Stomach smooth muscle (tissue), 2 donors: ENCODE measurements at regions not wholly inside any gene's neighbourhood (a gene's known extent, or its start where the extent isn't known, plus 50 kb on each side); places are given as distances from the start of the nearest gene placed in this dataset.
"Not testable (repeated sequence)": the region's sequence is repeated elsewhere in the genome, so short reads cannot be mapped to it uniquely, and the experiment has no call there.

Source experiments
- H3K27ac ChIP-seq: one replicate; pipeline ENCODE4 v1.7.0; 2013; ENCODE audit warnings: mild to moderate bottlenecking, low read length, inconsistent platforms
- H3K27me3 ChIP-seq, 2 donors: one replicate each; pipeline ENCODE4 v1.7.0; 2013; ENCODE audit warnings: low read length in 2 of 2; ENCODE audit not compliant: insufficient read depth in 2 of 2, control insufficient read depth in 1 of 2
- H3K36me3 ChIP-seq, 2 donors: one replicate each; pipeline ENCODE4 v1.7.0; 2013; ENCODE audit warnings: low read length in 2 of 2; ENCODE audit not compliant: control insufficient read depth in 2 of 2, insufficient read depth in 2 of 2
- H3K4me1 ChIP-seq: one replicate; pipeline ENCODE4 v1.7.0; 2013; ENCODE audit warnings: low read length; ENCODE audit not compliant: control insufficient read depth, insufficient read depth
- H3K4me3 ChIP-seq, 2 donors: one replicate each; pipeline ENCODE4 v1.7.0; 2013; ENCODE audit warnings: low read length in 2 of 2
- H3K9ac ChIP-seq, 2 donors: one replicate each; pipeline ENCODE4 v1.7.0; 2013; ENCODE audit warnings: low read length in 2 of 2, mild to moderate bottlenecking in 1 of 2
- H3K9me3 ChIP-seq, 2 donors: one replicate each; pipeline ENCODE4 v1.7.0; 2013; ENCODE audit warnings: low read length in 2 of 2; ENCODE audit not compliant: control insufficient read depth in 2 of 2
- donor health status: healthy.
- donor health status: Pancreatic carcinoma.

- H3K27ac ChIP-seq = no peak overlapping the region
- H3K9ac ChIP-seq = no peak overlapping the region
- no peaks in the 10 kb centered on the region for H3K9me3 ChIP-seq
- H3K4me1 ChIP-seq = no peaks in the 10 kb centered on the region
- H3K36me3 ChIP-seq = no peaks in the 10 kb centered on the region
- no peak overlapping the region for H3K4me3 ChIP-seq
- no peaks in the 10 kb centered on the region for H3K27me3 ChIP-seq
Observed at GRCh38 chr5:52069997-52070396, 686.7 kb downstream of the ISL1 start.

- Histone ChIP-seq H3K4me3 (no peak overlapping the region), H3K4me1 (no peaks in the 10 kb centered on the region), H3K27ac (no peak overlapping the region), H3K9me3 (no peaks in the 10 kb centered on the region), H3K27me3 (no peaks in the 10 kb centered on the region), H3K36me3 (no peaks in the 10 kb centered on the region), H3K9ac (no peak overlapping the region)
Observed at GRCh38 chr5:52073993-52074689, 690.9 kb downstream of the ISL1 start.

GRCh38 chr5:52077941-52078815 is 694.9 kb downstream of the ISL1 start:
- H3K4me1 ChIP-seq = no peaks in the 10 kb centered on the region
- no peaks in the 10 kb centered on the region for H3K9me3 ChIP-seq
- no peaks in the 10 kb centered on the region for H3K36me3 ChIP-seq
- H3K9ac ChIP-seq = no peak overlapping the region
- no peak overlapping the region for H3K4me3 ChIP-seq
- H3K27ac ChIP-seq = no peak overlapping the region
- H3K27me3 ChIP-seq = no peaks in the 10 kb centered on the region

DNA sequence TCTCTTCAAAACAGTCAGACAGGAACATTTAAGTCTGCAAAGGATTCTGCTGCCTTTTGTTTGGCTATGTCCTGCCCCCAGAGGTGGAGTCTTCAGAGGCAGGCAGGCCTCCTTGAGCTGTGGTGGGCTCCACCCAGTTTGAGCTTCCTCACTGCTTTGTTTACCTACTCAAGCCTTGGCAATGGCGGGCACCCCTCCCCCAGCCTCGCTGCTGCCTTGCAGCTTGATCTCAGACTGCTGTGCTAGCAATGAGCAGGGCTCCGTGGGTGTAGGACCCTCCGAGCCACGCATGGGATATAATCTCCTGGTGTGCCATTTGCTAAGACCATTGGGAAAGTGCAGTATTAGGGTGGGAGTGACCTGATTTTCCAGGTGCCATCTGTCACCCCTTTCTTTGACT is 685.4 kb upstream of the ITGA1 start:
- not testable (repeated sequence) for H3K27ac ChIP-seq, H3K4me3 ChIP-seq, H3K27me3 ChIP-seq, H3K36me3 ChIP-seq, H3K9me3 ChIP-seq, H3K9ac ChIP-seq, H3K4me1 ChIP-seq

GRCh38 chr5:52107210-52107905 is 680.4 kb upstream of the ITGA1 start:
- Histone ChIP-seq H3K9me3 (peaks cover 0 to 11% of the 10 kb centered on the region in 2 donors), H3K9ac (no peak overlapping the region), H3K4me1 (no peaks in the 10 kb centered on the region), H3K27me3 (no peaks in the 10 kb centered on the region), H3K27ac (no peak overlapping the region), H3K36me3 (no peaks in the 10 kb centered on the region), H3K4me3 (no peak overlapping the region)

DNA sequence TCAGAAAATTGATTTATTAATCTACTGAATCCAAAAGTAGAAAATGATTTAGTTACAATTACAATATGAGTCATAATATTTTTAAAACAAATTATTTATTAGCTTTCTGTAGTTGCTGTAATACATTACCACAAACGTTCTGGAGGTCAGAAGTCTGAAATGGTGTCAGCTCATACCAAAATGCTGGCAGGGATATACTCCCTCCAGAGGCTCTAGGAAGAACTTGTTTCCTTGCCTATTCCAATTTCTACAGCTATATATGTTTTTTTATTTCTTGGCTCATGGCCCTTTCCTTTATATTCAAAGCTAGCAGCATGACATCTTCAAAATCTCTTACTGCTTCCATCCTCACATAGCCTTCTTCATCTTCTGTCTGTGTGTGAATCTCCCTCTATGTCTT is 667.9 kb upstream of the ITGA1 start:
- H3K4me1 ChIP-seq = no peaks in the 10 kb centered on the region
- no peak overlapping the region for H3K9ac ChIP-seq
- H3K9me3 ChIP-seq = no peaks in the 10 kb centered on the region
- no peaks in the 10 kb centered on the region for H3K36me3 ChIP-seq
- no peak overlapping the region for H3K27ac ChIP-seq
- no peaks in the 10 kb centered on the region for H3K27me3 ChIP-seq
- no peak overlapping the region for H3K4me3 ChIP-seq

DNA sequence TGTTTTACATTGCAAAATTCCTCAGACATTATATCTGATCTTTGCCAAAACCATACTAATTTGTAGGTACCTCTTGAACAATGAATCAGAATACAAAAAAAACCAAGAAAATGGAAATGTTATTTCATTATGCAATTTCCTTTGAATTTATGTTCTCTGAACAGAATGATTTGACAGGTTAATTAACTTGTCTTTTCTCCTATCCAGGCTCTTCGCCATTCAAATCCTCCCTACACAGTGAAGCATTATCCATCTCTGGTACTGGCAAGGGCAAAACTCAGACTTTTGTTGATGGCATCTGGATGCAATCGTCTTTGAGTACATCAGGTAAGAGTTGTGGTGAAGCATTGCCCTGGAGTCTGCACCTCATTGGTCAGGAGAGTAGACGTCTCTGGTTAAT is 655.7 kb upstream of the ITGA1 start:
- Histone ChIP-seq H3K36me3 (no peaks in the 10 kb centered on the region), H3K9me3 (no peaks in the 10 kb centered on the region), H3K4me1 (no peaks in the 10 kb centered on the region), H3K4me3 (no peak overlapping the region), H3K27me3 (no peaks in the 10 kb centered on the region), H3K9ac (no peak overlapping the region), H3K27ac (no peak overlapping the region)

- no peaks in the 10 kb centered on the region for H3K27me3 ChIP-seq
- no peak overlapping the region for H3K4me3 ChIP-seq
- H3K36me3 ChIP-seq = no peaks in the 10 kb centered on the region
- H3K9ac ChIP-seq = no peak overlapping the region
- H3K9me3 ChIP-seq = no peaks in the 10 kb centered on the region
- no peak overlapping the region for H3K27ac ChIP-seq
- H3K4me1 ChIP-seq = no peaks in the 10 kb centered on the region
Observed at GRCh38 chr5:52134013-52134650, 653.6 kb upstream of the ITGA1 start.

DNA sequence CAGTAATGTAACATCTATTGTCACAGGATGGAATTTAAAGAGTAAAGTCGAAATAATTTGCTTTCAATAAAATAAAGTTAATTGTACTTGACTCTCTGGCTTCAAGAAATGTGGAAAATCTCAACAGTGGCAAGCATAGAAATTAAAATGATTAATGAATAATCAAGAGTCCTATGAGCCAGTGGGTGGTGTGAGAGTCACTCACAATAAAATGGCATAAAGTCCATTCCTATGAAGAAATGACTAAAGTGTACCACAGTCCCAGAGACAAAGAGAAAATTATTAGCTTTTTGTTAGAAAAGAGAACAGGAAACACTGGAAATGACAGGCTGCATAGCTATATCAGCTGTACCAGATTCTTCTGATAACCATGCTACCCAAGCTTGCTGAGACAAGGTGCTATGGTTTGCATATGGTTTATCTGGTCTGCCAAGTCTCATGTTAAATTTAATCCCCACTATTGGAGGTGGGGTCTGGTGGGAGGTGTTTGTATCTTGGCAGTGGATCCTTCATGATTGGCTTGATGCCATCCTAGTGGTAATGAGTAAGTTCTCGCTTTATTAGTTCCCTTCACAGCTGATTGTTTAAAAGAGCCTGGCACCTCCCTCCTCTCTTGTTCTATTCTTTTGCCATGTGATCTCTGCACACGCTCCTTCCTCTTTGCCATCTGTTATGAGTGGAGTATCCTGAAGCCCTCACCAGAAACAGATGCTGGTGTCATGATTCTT is 647.7 kb upstream of the ITGA1 start:
- H3K9ac ChIP-seq = no peak overlapping the region
- no peaks in the 10 kb centered on the region for H3K9me3 ChIP-seq
- no peaks in the 10 kb centered on the region for H3K4me1 ChIP-seq
- no peak overlapping the region for H3K27ac ChIP-seq
- H3K4me3 ChIP-seq = no peak overlapping the region
- H3K36me3 ChIP-seq = no peaks in the 10 kb centered on the region
- no peaks in the 10 kb centered on the region for H3K27me3 ChIP-seq

GRCh38 chr5:52148679-52149078 is 639.0 kb upstream of the ITGA1 start:
- no peak overlapping the region for H3K9ac ChIP-seq
- no peak overlapping the region for H3K27ac ChIP-seq
- no peaks in the 10 kb centered on the region for H3K27me3 ChIP-seq
- no peaks in the 10 kb centered on the region for H3K36me3 ChIP-seq
- no peaks in the 10 kb centered on the region for H3K4me1 ChIP-seq
- H3K9me3 ChIP-seq = no peaks in the 10 kb centered on the region
- H3K4me3 ChIP-seq = no peak overlapping the region
